HG03439 (cell line): ENCODE measurements at regions not wholly inside any gene's neighbourhood (a gene's known extent, or its start where the extent isn't known, plus 50 kb on each side); places are given as distances from the start of the nearest gene placed in this dataset.

Experiments
- ATAC-seq: cut with Tn5 transposase; IDR thresholded peaks from one replicate; pipeline ENCODE4 v1.9.1; 2021; ENCODE audit warnings: mild to moderate bottlenecking, moderate library complexity; ENCODE audit not compliant: unreplicated experiment

- no peak for ATAC-seq
Measured at GRCh38 chr5:169356811-169357210, 55.9 kb upstream of the SLIT3 start.

- no peak for ATAC-seq
Measured at GRCh38 chr5:169356181-169356580, 55.2 kb upstream of the SLIT3 start.

- no peak for ATAC-seq
Measured at GRCh38 chr5:169354921-169355320, 54.0 kb upstream of the SLIT3 start.

- no peak for ATAC-seq
Measured at GRCh38 chr5:169354263-169354662, 53.3 kb upstream of the SLIT3 start.

- no peak for ATAC-seq
Measured at GRCh38 chr5:169352901-169353300, 52.0 kb upstream of the SLIT3 start.

- ATAC-seq = no peak
Measured at GRCh38 chr5:169351721-169352120, 50.8 kb upstream of the SLIT3 start.

GRCh38 chr5:169350759-169351240 is 49.9 kb upstream of the SLIT3 start:
- no peak for ATAC-seq
